ENCODE measurements at regions not wholly inside any gene's neighbourhood (a gene's known extent, or its start where the extent isn't known, plus 50 kb on each side); places are given as distances from the start of the nearest gene placed in this dataset.

DNA sequence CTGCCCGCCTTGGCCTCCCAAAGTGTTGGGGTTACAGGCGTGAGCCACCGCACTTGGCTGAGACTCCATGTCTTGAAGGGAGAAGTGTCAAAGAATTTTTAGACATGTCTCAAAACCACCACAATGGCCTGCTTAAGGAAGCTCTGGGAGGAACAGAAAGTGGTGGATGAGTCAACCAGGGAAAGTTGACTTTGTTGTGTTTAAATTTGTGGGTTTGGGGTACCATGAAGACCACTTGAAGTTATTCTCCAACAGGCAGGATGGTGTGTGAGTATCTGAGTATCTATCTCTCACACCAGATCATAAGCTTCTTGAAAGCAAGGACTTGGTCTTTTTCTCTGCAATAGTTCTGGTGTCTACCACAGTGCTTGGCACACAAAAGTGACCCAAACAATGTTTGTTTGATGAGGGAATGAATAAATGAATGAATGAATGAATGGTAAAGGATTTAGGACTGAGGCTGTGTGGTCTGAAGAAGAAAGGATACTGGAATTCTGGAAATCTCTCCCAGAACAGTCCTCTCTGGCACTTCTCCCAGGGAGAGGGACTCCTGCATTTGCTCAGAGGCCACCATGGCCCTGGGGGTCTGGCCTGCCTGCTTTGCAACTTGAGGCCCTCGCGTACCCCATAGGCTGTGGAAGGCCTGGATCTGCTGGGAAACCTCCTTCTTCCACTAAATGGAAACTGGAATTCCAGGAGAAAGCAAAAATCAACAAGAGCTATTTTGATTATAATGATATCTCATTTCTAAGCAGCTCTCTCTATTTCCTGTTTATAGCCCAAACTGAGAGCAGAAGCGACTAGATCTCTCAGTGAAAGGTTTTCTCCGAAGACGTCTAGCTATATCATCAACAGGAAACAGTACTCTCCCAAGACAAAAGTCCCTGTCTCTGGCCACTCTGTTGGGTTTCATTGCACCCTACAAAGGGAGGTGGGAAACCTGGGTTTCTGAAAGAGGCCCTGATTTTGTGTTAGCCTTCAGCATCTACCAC is 187.9 kb downstream of the PALM2AKAP2 start:
- peak; percentile 63 for ATAC-seq
- Mint-ChIP-seq H3K27ac (peak overlapping the region; percentile 87), H3K36me3 (ENCODE audit: low read depth) (no peaks in the 10 kb centered on the region), H3K4me1 (peaks cover 64% of the 10 kb centered on the region), H3K27me3 (no peaks in the 10 kb centered on the region), H3K9me3 (ENCODE audit: low read depth) (no peaks in the 10 kb centered on the region), H3K4me3 (no peak overlapping the region)
- POLR2A ChIA-PET = interaction anchor here (1.0 to 1.8 kb wide), 3 partner anchors 17 to 180 kb away, joined by 3 to 7 read pairs (median 5); no protein-coding TSS in a partner anchor
- intact Hi-C loops (cut with DNase I, micrococcal nuclease) = no loop called here
- peak; percentile 22 for DNase-seq
- CTCF ChIA-PET = interaction anchor here (0.7 to 3.2 kb wide), 12 partner anchors 12 to 186 kb away, joined by 3 to 17 read pairs (median 4); no protein-coding TSS in a partner anchor

DNA sequence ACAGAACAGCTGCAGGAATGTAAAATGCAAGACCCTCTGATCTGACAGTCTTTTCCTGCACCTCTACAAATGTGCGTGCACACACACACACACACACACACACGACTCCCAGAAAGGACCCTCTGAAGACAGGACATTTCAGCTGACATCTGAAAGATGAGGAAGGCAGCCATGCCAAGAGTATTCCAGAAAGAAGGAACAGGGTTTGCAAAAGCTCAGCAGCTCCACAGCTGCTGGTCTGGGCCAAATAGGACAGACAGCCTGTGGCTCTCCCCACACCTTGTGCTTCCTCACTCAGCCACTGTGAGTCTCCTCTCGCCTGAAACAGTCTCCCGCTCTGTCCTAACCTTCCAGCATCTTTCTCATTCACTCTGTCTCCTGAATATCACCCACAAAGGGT is 189.0 kb downstream of the PALM2AKAP2 start:
- ATAC-seq (peak; percentile 7), DNase-seq (no peak)
- CTCF ChIA-PET = interaction anchor here (1.1 to 1.5 kb wide), 3 partner anchors 13 to 185 kb away, joined by 3 to 6 read pairs (median 3); no protein-coding TSS in a partner anchor
- intact Hi-C loops (cut with DNase I, micrococcal nuclease) = no loop called here
- H3K4me1 Mint-ChIP-seq = peaks cover 71% of the 10 kb centered on the region
- no peaks in the 10 kb centered on the region for H3K9me3 Mint-ChIP-seq (ENCODE audit: low read depth)
- POLR2A ChIA-PET = no interaction called here
- H3K36me3 Mint-ChIP-seq (ENCODE audit: low read depth) = peaks cover 3% of the 10 kb centered on the region
- H3K27ac Mint-ChIP-seq = peak overlapping the region; percentile 87
- H3K27me3 Mint-ChIP-seq = no peaks in the 10 kb centered on the region
- H3K4me3 Mint-ChIP-seq = no peak overlapping the region

DNA sequence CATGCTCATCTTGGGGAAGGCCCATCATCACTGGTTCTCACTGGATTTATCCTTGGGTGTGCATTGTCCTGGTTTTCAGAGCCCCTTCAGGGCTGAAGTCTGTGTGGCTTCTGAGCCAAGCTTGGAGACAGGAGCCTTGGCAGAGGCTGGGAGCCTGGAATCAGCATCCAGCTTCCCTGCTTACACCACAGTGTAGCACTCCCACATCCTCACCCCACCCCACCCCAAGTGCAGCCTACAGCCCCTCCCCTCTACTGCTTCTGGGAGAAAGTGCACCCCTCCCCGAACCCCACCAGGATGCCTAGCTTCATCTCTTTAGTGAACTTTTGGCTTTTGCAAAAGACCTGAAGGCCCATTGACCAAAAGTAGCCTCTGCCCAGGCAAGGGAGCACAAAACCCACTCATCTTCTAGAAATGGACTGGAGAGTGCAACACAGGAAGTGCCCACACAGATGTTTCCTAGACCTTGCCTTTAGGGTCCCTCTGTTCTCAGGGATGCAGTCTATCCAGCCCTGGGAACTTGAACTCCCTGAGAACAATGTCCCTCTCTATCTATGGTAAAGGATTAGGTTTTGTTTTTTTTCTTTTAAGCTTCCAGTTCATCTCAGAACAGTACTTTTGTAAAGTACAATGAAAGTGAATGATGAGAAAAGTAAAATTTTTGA is 189.7 kb downstream of the PALM2AKAP2 start:
- peak overlapping the region; percentile 87 for H3K27ac Mint-ChIP-seq
- POLR2A ChIA-PET = interaction anchor here (0.6 kb wide), 1 partner anchor 472 kb away, joined by 3 read pairs; no protein-coding TSS in a partner anchor
- no peaks in the 10 kb centered on the region for H3K9me3 Mint-ChIP-seq (ENCODE audit: low read depth)
- CTCF ChIA-PET = interaction anchor here (0.6 to 1.5 kb wide), 5 partner anchors 14 to 80 kb away, joined by 3 to 6 read pairs (median 3); no protein-coding TSS in a partner anchor
- H3K27me3 Mint-ChIP-seq = no peaks in the 10 kb centered on the region
- no peak overlapping the region for H3K4me3 Mint-ChIP-seq
- intact Hi-C loops (cut with DNase I, micrococcal nuclease) = loop anchor here (10.0 kb wide), 2 partner anchors 285 to 1515 kb away; partner anchors contain the start of genes ECPAS (in 1 of the 2) and TXN (in 1 of the 2)
- peaks cover 3% of the 10 kb centered on the region for H3K36me3 Mint-ChIP-seq (ENCODE audit: low read depth)
- H3K4me1 Mint-ChIP-seq = peaks cover 78% of the 10 kb centered on the region
- ATAC-seq (no peak), DNase-seq (no peak)

DNA sequence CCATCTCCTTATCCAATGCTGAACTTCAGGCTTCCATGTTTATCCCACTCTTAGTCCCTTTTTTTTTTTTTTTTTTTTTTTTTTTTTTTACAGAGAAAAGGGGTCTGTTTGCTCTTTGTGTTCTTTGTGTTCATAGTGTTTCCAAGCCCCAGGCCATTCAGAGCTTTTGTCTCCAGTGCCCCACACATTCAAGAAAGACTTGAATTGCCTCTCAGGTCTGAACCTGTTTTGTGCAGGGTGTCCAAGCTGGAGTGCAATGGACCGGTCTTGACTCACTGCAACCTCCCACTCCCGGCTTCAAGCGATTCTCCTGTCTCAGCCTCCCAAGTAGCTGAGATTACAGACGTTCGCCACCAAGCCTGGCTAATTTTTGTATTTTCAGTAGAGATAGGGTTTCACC is 191.2 kb downstream of the PALM2AKAP2 start:
- no peak overlapping the region for H3K27ac Mint-ChIP-seq
- peaks cover 89% of the 10 kb centered on the region for H3K4me1 Mint-ChIP-seq
- ChIA-PET POLR2A (no interaction called here), CTCF (interaction anchor here (0.8 to 1.4 kb wide), 3 partner anchors 14 to 180 kb away, joined by 3 to 4 read pairs (median 3); no protein-coding TSS in a partner anchor)
- H3K36me3 Mint-ChIP-seq (ENCODE audit: low read depth) = peaks cover 3% of the 10 kb centered on the region
- ATAC-seq (no peak), DNase-seq (no peak)
- intact Hi-C loops (cut with DNase I, micrococcal nuclease) = loop anchor here (10.0 kb wide), 2 partner anchors 284 to 1514 kb away; partner anchors contain the start of genes ECPAS (in 1 of the 2) and TXN (in 1 of the 2)
- H3K9me3 Mint-ChIP-seq (ENCODE audit: low read depth) = peaks cover 6% of the 10 kb centered on the region
- no peak overlapping the region for H3K4me3 Mint-ChIP-seq
- no peaks in the 10 kb centered on the region for H3K27me3 Mint-ChIP-seq

DNA sequence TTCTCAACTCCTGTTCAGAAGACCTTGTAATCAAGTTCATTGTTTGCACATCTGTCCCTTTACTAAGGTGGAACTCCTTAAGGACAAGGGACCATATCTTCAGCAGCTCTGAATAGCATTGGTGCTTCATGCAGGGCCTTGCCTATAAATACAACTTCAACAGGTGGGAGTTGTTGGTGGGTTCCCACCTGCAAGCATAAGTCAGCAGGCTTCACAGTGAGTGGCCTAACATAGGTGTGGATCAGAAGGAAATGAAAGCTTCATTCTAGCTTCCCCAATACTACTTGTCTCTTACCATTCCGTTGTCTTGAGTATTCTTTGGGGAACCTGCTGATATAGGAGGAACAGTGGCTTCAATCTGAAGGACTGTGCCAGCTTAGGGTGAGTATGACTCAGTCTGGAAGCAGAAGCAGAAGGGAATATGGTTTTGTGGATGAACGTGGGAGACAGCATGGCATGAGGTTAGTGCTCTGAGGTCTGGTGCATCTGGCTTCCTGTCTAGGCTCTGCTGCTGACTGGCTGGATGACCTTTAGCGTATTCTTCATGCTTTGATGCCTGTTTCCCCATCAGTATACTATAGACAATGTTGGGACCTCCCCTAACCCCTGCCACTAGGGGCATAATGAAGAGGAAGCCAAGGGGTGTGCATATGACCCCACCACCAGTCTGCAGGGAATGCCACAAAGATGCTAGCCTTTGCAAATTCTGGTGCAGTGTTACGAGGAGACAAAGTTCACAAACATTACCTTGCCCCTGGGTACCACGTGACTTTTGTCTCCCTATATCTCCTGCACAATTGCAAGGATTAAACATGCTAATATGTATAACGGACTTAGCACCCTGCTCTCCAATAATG is 192.3 kb downstream of the PALM2AKAP2 start:
- Mint-ChIP-seq H3K4me3 (no peak overlapping the region), H3K27ac (peak overlapping the region; percentile 75), H3K27me3 (no peaks in the 10 kb centered on the region), H3K36me3 (ENCODE audit: low read depth) (peaks cover 3% of the 10 kb centered on the region), H3K4me1 (peaks cover 90% of the 10 kb centered on the region), H3K9me3 (ENCODE audit: low read depth) (peaks cover 7% of the 10 kb centered on the region)
- POLR2A ChIA-PET = interaction anchor here (1.2 to 3.1 kb wide), 2 partner anchors 21 to 79 kb away, joined by 6 to 8 read pairs; no protein-coding TSS in a partner anchor
- CTCF ChIA-PET = interaction anchor here (0.8 to 1.5 kb wide), 2 partner anchors 15 to 22 kb away, joined by 3 to 6 read pairs; no protein-coding TSS in a partner anchor
- intact Hi-C loops (cut with DNase I, micrococcal nuclease) = loop anchor here (10.0 kb wide), 2 partner anchors 283 to 1513 kb away; partner anchors contain the start of genes ECPAS (in 1 of the 2) and TXN (in 1 of the 2)
- ATAC-seq (peak; percentile 33), DNase-seq (peak; percentile 47)

DNA sequence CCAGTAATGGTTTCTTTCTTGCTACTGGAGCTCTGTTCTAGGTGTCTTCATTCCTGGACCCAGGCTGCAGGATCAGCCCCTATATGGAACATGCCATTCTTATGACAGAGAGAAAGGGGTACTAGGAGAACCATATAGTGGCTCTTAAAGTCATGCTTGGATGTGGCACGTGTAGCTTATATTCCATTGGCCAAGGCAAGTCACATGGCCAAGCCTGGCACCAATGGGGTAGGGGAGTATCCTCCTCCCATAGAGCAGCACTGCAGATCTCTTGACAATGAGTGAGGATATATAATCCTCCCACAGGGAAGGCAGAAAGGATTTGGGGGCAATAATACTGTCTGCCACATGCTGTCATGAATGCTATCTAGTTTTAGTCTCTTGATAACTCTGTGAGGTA is 193.3 kb downstream of the PALM2AKAP2 start:
- Mint-ChIP-seq H3K27me3 (no peaks in the 10 kb centered on the region), H3K27ac (peak overlapping the region; percentile 89), H3K36me3 (ENCODE audit: low read depth) (peaks cover 3% of the 10 kb centered on the region), H3K4me3 (no peak overlapping the region), H3K9me3 (ENCODE audit: low read depth) (peaks cover 7% of the 10 kb centered on the region), H3K4me1 (peaks cover 87% of the 10 kb centered on the region)
- DNase-seq = no peak
- intact Hi-C loops (cut with DNase I, micrococcal nuclease) = loop anchor here (10.0 kb wide), 2 partner anchors 281 to 1511 kb away; partner anchors contain the start of genes ECPAS (in 1 of the 2) and TXN (in 1 of the 2)
- ChIA-PET POLR2A (interaction anchor here (0.8 to 3.1 kb wide), 2 partner anchors 39 to 78 kb away, joined by 3 to 8 read pairs; no protein-coding TSS in a partner anchor), CTCF (interaction anchor here (0.9 to 1.0 kb wide), 2 partner anchors 61 to 70 kb away, joined by 3 read pairs; no protein-coding TSS in a partner anchor)
- no peak for ATAC-seq

DNA sequence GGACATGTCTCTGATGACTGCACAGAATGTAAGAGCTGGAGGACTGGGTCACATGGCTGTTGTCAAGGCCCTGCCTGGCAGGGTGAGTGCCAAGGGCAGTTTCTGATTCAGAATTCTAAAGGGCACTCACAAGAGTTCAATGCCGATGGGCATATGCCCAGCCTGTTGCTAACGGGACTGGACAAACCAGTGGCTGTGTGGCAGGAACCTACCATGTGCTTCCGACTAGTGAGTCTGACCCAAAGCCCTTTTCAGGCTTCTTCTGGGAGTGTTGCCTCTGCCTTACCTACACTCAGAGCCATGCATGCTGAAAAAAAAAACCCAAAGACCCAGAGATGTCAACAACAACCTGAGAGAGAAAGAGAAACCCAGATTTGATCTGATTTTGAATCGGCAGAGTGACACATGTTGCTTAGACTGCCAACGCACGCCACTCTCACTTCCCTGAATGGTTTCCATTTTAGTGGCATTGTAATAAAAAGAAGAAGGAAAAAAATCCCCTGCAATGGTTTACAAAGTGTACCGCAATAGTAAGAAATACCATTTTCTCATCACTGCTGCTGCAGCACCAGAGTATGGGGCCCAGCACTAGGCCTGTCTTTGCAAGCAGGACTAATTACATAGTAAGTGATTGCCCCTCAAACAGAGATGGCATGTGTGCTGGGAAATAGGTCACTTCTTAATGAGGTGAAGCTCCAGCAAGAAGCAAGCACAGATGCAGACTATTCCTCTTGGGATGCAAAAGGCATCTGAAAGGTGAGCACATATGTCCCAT is 194.3 kb downstream of the PALM2AKAP2 start:
- Mint-ChIP-seq H3K36me3 (ENCODE audit: low read depth) (peaks cover 3% of the 10 kb centered on the region), H3K27ac (peak overlapping the region; percentile 89), H3K9me3 (ENCODE audit: low read depth) (peaks cover 7% of the 10 kb centered on the region), H3K27me3 (no peaks in the 10 kb centered on the region), H3K4me1 (peaks cover 77% of the 10 kb centered on the region), H3K4me3 (no peak overlapping the region)
- peak; percentile 82 for ATAC-seq
- ChIA-PET POLR2A (interaction anchor here (0.7 to 3.1 kb wide), 4 partner anchors 39 to 77 kb away, joined by 3 to 8 read pairs (median 6); no protein-coding TSS in a partner anchor), CTCF (interaction anchor here (0.9 to 1.1 kb wide), 3 partner anchors 23 to 71 kb away, joined by 3 to 6 read pairs (median 3); no protein-coding TSS in a partner anchor)
- peak; percentile 85 for DNase-seq
- intact Hi-C loops (cut with DNase I, micrococcal nuclease) = loop anchor here (1.0 to 10.0 kb wide), 15 partner anchors 23 to 1510 kb away; partner anchors contain the start of genes TXN (in 2 of the 2) and ECPAS (in 1 of the 2)

DNA sequence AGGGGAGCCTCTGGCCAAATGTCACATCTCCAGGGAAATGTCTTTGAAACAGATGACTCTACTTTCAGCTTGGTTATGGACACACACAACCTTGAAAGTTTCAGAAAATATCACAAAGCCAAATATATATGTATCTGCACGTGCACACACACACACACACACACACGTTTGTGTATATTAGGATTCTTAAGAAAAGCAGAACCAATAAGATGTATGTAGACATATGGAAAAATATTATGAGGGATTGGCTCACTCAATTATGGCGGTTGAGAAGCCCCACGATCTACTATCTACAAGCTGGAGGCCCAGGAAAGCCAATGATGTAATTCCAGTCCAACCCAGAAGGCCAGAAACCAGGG is 194.9 kb downstream of the PALM2AKAP2 start:
- no peak overlapping the region for H3K4me3 Mint-ChIP-seq

More for the DNA sequence above, 194.9 kb downstream of the PALM2AKAP2 start:
- Mint-ChIP-seq H3K9me3 (ENCODE audit: low read depth) (peaks cover 7% of the 10 kb centered on the region), H3K4me1 (peaks cover 72% of the 10 kb centered on the region), H3K27me3 (no peaks in the 10 kb centered on the region), H3K27ac (peak overlapping the region; percentile 89), H3K36me3 (ENCODE audit: low read depth) (peaks cover 3% of the 10 kb centered on the region)
- intact Hi-C loops (cut with DNase I, micrococcal nuclease) = loop anchor here (1.0 to 10.0 kb wide), 15 partner anchors 24 to 1510 kb away; partner anchors contain the start of genes TXN (in 2 of the 2) and ECPAS (in 1 of the 2)
- ATAC-seq (peak; percentile 5), DNase-seq (no peak)
- ChIA-PET CTCF (interaction anchor here (0.6 to 1.1 kb wide), 3 partner anchors 24 to 74 kb away, joined by 3 to 6 read pairs (median 3); no protein-coding TSS in a partner anchor), POLR2A (interaction anchor here (0.7 to 3.1 kb wide), 4 partner anchors 40 to 76 kb away, joined by 3 to 8 read pairs (median 6); no protein-coding TSS in a partner anchor)

All from activated CD4-positive, alpha-beta T cell treated with anti-CD3 and anti-CD28 coated beads for 36 hours (primary cell).